ENCODE measurements at regions not wholly inside any gene's neighbourhood (a gene's known extent, or its start where the extent isn't known, plus 50 kb on each side); places are given as distances from the start of the nearest gene placed in this dataset.

DNA sequence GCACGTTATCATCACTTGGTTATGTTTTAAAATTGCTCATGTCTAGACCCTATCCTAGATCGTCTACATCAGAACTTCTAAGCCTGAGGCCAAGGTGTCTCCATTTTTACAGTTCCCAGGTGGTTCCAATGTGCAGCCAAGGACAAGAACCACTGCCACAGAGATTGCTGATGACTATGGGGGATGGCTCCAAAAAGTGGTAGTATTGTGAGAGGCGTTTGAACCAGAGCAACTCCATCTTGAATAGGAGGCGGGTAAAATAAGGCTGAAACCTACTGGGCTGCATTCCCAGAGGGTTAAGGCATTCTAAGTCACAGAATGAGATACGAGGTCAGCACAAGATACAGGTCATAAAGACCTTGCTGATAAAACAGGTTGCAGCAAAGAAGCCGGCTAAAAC lies 195.6 kb upstream of the FOXN2 start:
- TF ChIP-seq POLR2A (IDR thresholded peaks at IDR 0.05; ENCODE audit: low read length) (no peak), GATA1 (IDR thresholded peaks at IDR 0.05; ENCODE audit: low read depth, low read length) (no peak)
